Keratinocyte (primary cell): ENCODE measurements at regions not wholly inside any gene's neighbourhood (a gene's known extent, or its start where the extent isn't known, plus 50 kb on each side); places are given as distances from the start of the nearest gene placed in this dataset.

Experiments used
- DNase-seq: peaks from one replicate; pipeline ENCODE4 v3.0.0-alpha.2; 2011; ENCODE audit warnings: low read depth, missing footprints, low spot score
- FAIRE-seq: peaks from 2 replicates; lab custom pipeline; 2011; peaks lifted over from hg19 to GRCh38; lab: Jason Lieb, UNC
- H2AFZ ChIP-seq: 2 replicates; pipeline ENCODE4 v1.6.0; 2012; ENCODE audit warnings: low read length, control low read depth, inconsistent platforms; ENCODE audit not compliant: control insufficient read depth
- H3K27ac ChIP-seq: 2 replicates; pipeline ENCODE4 v1.5.1; 2011; ENCODE audit warnings: low read length; ENCODE audit not compliant: control insufficient read depth, insufficient read depth
- H3K27me3 ChIP-seq: 3 replicates; pipeline ENCODE4 v1.6.0; 2011; ENCODE audit warnings: low read length; ENCODE audit not compliant: control insufficient read depth, insufficient read depth; ENCODE audit errors: extremely low read depth
- H3K36me3 ChIP-seq, 2 experiments: 2 replicates in 1 of 2; 3 replicates in 1 of 2; pipeline ENCODE4 v1.5.1; 2011; ENCODE audit warnings: low read length in 2 of 2, mild to moderate bottlenecking in 1 of 2; ENCODE audit not compliant: control insufficient read depth in 2 of 2, insufficient read depth in 2 of 2; ENCODE audit errors: extremely low read depth in 1 of 2
- H3K4me1 ChIP-seq: 3 replicates; pipeline ENCODE4 v1.5.1; 2011; ENCODE audit warnings: low read length; ENCODE audit not compliant: control insufficient read depth, insufficient read depth; ENCODE audit errors: extremely low read depth
- H3K4me2 ChIP-seq: 3 replicates; pipeline ENCODE4 v1.6.0; 2011; ENCODE audit warnings: low read depth, low read length; ENCODE audit not compliant: control insufficient read depth, insufficient read depth; ENCODE audit errors: extremely low read depth
- H3K4me3 ChIP-seq, 3 experiments: fragments of 200-600 bp in 1 of 3; sonication (generic) in 1 of 3; 2 replicates in 2 of 3; 3 replicates in 1 of 3; pipeline ENCODE4 v1.5.1; 2011 to 2016; ENCODE audit warnings: low read length in 3 of 3, mild to moderate bottlenecking in 3 of 3, control low read depth in 2 of 3, inconsistent platforms in 1 of 3, low read depth in 1 of 3, mixed read lengths in 1 of 3, mixed run types in 1 of 3, moderate library complexity in 1 of 3; ENCODE audit not compliant: control insufficient read depth in 2 of 3, insufficient read depth in 2 of 3; ENCODE audit errors: extremely low read depth in 1 of 3
- H3K79me2 ChIP-seq: 2 replicates; pipeline ENCODE4 v1.6.0; 2012; ENCODE audit warnings: low read length; ENCODE audit not compliant: control insufficient read depth, insufficient read depth
- H3K9ac ChIP-seq: 3 replicates; pipeline ENCODE4 v1.6.0; 2011; ENCODE audit warnings: low read length; ENCODE audit not compliant: control insufficient read depth, insufficient read depth; ENCODE audit errors: extremely low read depth
- H3K9me1 ChIP-seq: 3 replicates; pipeline ENCODE4 v1.6.0; 2011; ENCODE audit warnings: low read length; ENCODE audit not compliant: control insufficient read depth, insufficient read depth; ENCODE audit errors: extremely low read depth
- H3K9me3 ChIP-seq: 2 replicates; pipeline ENCODE4 v1.5.1; 2012; ENCODE audit warnings: low read depth, low read length; ENCODE audit not compliant: control insufficient read depth
- H4K20me1 ChIP-seq: 3 replicates; pipeline ENCODE4 v1.6.0; 2011; ENCODE audit warnings: low read length; ENCODE audit not compliant: control insufficient read depth, insufficient read depth; ENCODE audit errors: extremely low read depth
- CTCF ChIP-seq, 3 experiments: IDR thresholded peaks in 1 of 3; conservative IDR thresholded peaks in 1 of 3; optimal IDR thresholded peaks in 1 of 3; 2 replicates in 2 of 3; 3 replicates in 1 of 3; pipeline versions ENCODE3 to v1.5.1; 2011; ENCODE audit warnings: low read length in 3 of 3, mild to moderate bottlenecking in 3 of 3, moderate library complexity in 2 of 3, control low read depth in 1 of 3, inconsistent platforms in 1 of 3; ENCODE audit not compliant: insufficient read depth in 2 of 3; ENCODE audit errors: extremely low read depth in 1 of 3
- EZH2 ChIP-seq: IDR thresholded peaks from one replicate; pipeline ENCODE4 v1.6.1; 2012; ENCODE audit warnings: inconsistent platforms, mild to moderate bottlenecking, low read length, moderate library complexity
- dilution Hi-C: fragments of 300-500 bp; cut with MboI; formaldehyde crosslinking; loops from one replicate; pipeline ENCODE4 v1.7.0; 2020; ENCODE audit warnings: low sequenced_read_pairs; ENCODE audit not compliant: extremely low pct_ligation_motif_present

DNA sequence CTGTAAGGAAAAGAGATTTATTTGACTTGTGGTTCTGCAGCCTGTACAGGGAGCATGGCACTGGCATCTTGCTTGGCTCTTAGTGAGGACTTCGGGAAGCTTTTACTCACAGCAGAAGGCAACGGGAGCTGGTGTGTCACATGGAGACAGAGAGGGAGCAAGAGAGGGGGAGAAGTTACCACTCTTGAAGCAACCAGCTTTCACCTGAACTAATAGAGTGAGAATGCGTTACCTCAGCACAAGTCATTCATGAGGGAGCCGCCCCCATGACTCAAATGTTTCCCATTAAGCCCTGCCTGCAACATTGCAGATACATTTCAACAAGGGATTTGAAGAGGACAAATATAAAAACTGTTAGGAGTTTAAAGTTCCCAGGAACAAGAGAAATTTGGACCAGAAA is 190.0 kb downstream of the CYRIA start:
- peak overlapping the region; percentile 14 for H3K4me2 ChIP-seq
- H4K20me1 ChIP-seq = no peaks in the 10 kb centered on the region
- no peaks in the 10 kb centered on the region for H3K9me1 ChIP-seq
- no peak overlapping the region for H3K4me3 ChIP-seq
- H2AFZ ChIP-seq = no peak overlapping the region
- peak overlapping the region; percentile 55 for H3K27ac ChIP-seq
- no peaks in the 10 kb centered on the region for H3K9me3 ChIP-seq
- H3K9ac ChIP-seq = peak overlapping the region; percentile 43
- dilution Hi-C loops = no loop called here
- H3K36me3 ChIP-seq = no peaks in the 10 kb centered on the region
- H3K4me1 ChIP-seq = peaks cover 4% of the 10 kb centered on the region
- peaks cover 3% of the 10 kb centered on the region for H3K27me3 ChIP-seq
- H3K79me2 ChIP-seq = no peaks in the 10 kb centered on the region
- no peak for FAIRE-seq
- DNase-seq = peak; percentile 17
- no peak for TF ChIP-seq CTCF (optimal IDR thresholded peaks at IDR 0.05 in 1 of 3, IDR thresholded peaks at IDR 0.05 in 1 of 3, conservative IDR thresholded peaks at IDR 0.05 in 1 of 3; ENCODE audit: extremely low read depth in 1 of 3, insufficient read depth in 2 of 3, low read length in 3 of 3)
- no peak for TF ChIP-seq EZH2

DNA sequence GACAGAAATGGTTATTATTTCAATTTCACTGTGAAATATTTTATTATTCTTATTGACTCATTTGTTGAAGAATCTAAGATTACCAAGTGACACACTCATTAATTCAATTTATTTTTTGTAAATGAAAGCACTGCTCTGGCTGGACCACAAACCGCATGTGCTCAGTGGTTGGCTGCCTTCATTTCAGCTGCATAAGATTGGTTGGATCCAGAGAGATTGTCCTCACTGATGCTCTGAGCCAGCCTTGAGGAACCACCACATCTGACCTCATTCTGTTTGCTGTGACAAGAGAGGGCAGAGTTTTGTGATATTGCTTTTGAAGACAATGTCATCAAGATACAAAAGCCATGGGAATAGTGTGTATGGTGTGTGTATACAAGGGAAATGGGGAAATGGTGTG is 192.1 kb downstream of the CYRIA start:
- H3K9ac ChIP-seq = no peak overlapping the region
- no peak overlapping the region for H2AFZ ChIP-seq
- H3K9me3 ChIP-seq = no peaks in the 10 kb centered on the region
- H3K36me3 ChIP-seq = no peaks in the 10 kb centered on the region
- H3K27me3 ChIP-seq = peaks cover 3% of the 10 kb centered on the region
- H3K4me3 ChIP-seq = no peak overlapping the region
- dilution Hi-C loops = no loop called here
- no peak for TF ChIP-seq CTCF (optimal IDR thresholded peaks at IDR 0.05 in 1 of 3, IDR thresholded peaks at IDR 0.05 in 1 of 3, conservative IDR thresholded peaks at IDR 0.05 in 1 of 3; ENCODE audit: extremely low read depth in 1 of 3, insufficient read depth in 2 of 3, low read length in 3 of 3)
- no peak for TF ChIP-seq EZH2
- no peak overlapping the region for H3K27ac ChIP-seq
- peaks cover 4% of the 10 kb centered on the region for H3K4me1 ChIP-seq
- no peaks in the 10 kb centered on the region for H3K9me1 ChIP-seq
- H3K4me2 ChIP-seq = no peak overlapping the region
- no peaks in the 10 kb centered on the region for H3K79me2 ChIP-seq
- DNase-seq (no peak), FAIRE-seq (no peak)
- no peaks in the 10 kb centered on the region for H4K20me1 ChIP-seq
